Right lobe of liver (tissue), 4 donors: ENCODE measurements at regions not wholly inside any gene's neighbourhood (a gene's known extent, or its start where the extent isn't known, plus 50 kb on each side); places are given as distances from the start of the nearest gene placed in this dataset.

Source experiments
- POLR2A ChIP-seq: fragments of 450-650 bp; IDR thresholded peaks from one replicate; pipeline ENCODE4 v1.6.1; 2017; ENCODE audit warnings: antibody characterized with exemption, mild to moderate bottlenecking
- TF ChIP-seq, protein P1 (sequence below), 4 donors: fragments of 200-600 bp in 3 of 4; fragments of 450-650 bp in 1 of 4; IDR thresholded peaks; one replicate each; pipeline versions ENCODE4 v1.5.1 to v1.8.0; 2016 to 2022; ENCODE audit warnings: antibody characterized with exemption in 4 of 4, mild to moderate bottlenecking in 2 of 4
- donor health status: DM: no; HTN: no; CAD: no.
- donor health status: DM: no; HTN: no; CAD: no.
- donor health status: DM: no; HTN: yes; CAD: no.

DNA sequence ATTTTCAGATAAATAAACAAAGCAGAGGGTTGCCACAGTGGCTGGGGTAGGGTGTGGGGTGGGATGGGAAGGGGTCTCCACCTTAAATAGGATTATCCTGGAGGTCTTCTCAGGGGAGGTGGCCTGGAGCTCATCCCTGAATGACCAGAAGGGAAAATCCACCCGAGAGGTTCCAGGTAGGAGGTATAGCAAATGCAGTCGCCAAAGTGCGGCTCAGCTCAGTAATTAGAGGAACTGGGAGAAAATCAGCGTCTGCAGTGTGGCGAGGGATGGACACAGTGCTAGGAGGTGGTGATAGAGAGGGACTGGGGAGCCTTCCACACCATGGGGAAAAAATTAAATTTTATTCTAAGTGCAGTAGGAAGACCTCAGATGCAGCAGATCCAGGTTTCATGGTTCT is 584.5 kb downstream of the MATN1 start:
- TF ChIP-seq POLR2A = no peak
- TF ChIP-seq, protein P1, sequence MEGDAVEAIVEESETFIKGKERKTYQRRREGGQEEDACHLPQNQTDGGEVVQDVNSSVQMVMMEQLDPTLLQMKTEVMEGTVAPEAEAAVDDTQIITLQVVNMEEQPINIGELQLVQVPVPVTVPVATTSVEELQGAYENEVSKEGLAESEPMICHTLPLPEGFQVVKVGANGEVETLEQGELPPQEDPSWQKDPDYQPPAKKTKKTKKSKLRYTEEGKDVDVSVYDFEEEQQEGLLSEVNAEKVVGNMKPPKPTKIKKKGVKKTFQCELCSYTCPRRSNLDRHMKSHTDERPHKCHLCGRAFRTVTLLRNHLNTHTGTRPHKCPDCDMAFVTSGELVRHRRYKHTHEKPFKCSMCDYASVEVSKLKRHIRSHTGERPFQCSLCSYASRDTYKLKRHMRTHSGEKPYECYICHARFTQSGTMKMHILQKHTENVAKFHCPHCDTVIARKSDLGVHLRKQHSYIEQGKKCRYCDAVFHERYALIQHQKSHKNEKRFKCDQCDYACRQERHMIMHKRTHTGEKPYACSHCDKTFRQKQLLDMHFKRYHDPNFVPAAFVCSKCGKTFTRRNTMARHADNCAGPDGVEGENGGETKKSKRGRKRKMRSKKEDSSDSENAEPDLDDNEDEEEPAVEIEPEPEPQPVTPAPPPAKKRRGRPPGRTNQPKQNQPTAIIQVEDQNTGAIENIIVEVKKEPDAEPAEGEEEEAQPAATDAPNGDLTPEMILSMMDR (IDR thresholded peaks at IDR 0.05) = no peak
